Endodermal cell (in vitro differentiated cells): ENCODE measurements at regions not wholly inside any gene's neighbourhood (a gene's known extent, or its start where the extent isn't known, plus 50 kb on each side); places are given as distances from the start of the nearest gene placed in this dataset.

Experiments used
- DNase-seq: peaks from one replicate; pipeline ENCODE4 v3.0.0-alpha.2; 2017
- H3K27ac ChIP-seq: 2 replicates; pipeline ENCODE4 v1.5.1; 2013; ENCODE audit warnings: mild to moderate bottlenecking, low read depth, low read length, moderate library complexity
- H3K27me3 ChIP-seq: 2 replicates; pipeline ENCODE4 v1.6.1; 2013; ENCODE audit warnings: mild to moderate bottlenecking, low read length, moderate library complexity; ENCODE audit not compliant: insufficient read depth, control insufficient read depth, poor library complexity, severe bottlenecking
- H3K36me3 ChIP-seq: 2 replicates; pipeline ENCODE4 v1.7.0; 2013; ENCODE audit warnings: mild to moderate bottlenecking, low read length, moderate library complexity; ENCODE audit not compliant: control insufficient read depth, insufficient read depth
- H3K4me1 ChIP-seq: one replicate; pipeline ENCODE4 v1.7.0; 2013; ENCODE audit warnings: low read length; ENCODE audit not compliant: control insufficient read depth, insufficient read depth
- H3K4me3 ChIP-seq: 2 replicates; pipeline ENCODE4 v1.5.1; 2013; ENCODE audit warnings: mild to moderate bottlenecking, low read length, moderate library complexity
- H3K9ac ChIP-seq: 2 replicates; pipeline ENCODE4 v1.6.1; 2013; ENCODE audit warnings: mild to moderate bottlenecking, low read length, moderate library complexity; ENCODE audit not compliant: poor library complexity, severe bottlenecking; ENCODE audit errors: extremely low read depth
- H3K9me3 ChIP-seq: 2 replicates; pipeline ENCODE4 v1.6.1; 2013; ENCODE audit warnings: mild to moderate bottlenecking, low read length, moderate library complexity; ENCODE audit not compliant: control insufficient read depth
- H3K27ac Mint-ChIP-seq: 2 replicates; pipeline ENCODE4 v1.8.0; 2020; ENCODE audit warnings: mixed read lengths
- H3K27me3 Mint-ChIP-seq: 2 replicates; pipeline ENCODE4 v1.8.0; 2021; ENCODE audit warnings: mild to moderate bottlenecking, mixed read lengths; ENCODE audit not compliant: insufficient read depth
- H3K36me3 Mint-ChIP-seq: 2 replicates; pipeline ENCODE4 v1.8.0; 2020; ENCODE audit warnings: low read depth, mixed read lengths
- H3K4me1 Mint-ChIP-seq: 2 replicates; pipeline ENCODE4 v1.8.0; 2020; ENCODE audit warnings: mixed read lengths
- H3K4me3 Mint-ChIP-seq: 2 replicates; pipeline ENCODE4 v1.8.0; 2020; ENCODE audit warnings: mild to moderate bottlenecking, moderate library complexity, mixed read lengths
- H3K9me3 Mint-ChIP-seq: 2 replicates; pipeline ENCODE4 v1.8.0; 2020; ENCODE audit warnings: mild to moderate bottlenecking, mixed read lengths
- WGBS, 2 experiments: methylation state at CpG; one replicate each; pipeline versions ENCODE4 v1.1.5 to v1.1.7; 2013; ENCODE audit warnings: missing lambda C conversion rate in 2 of 2, mixed read lengths in 1 of 2; ENCODE audit not compliant: insufficient coverage in 1 of 2, insufficient read length in 1 of 2; 5-methylcytosine and 5-hydroxymethylcytosine counted together
- TF ChIP-seq, protein P1 (sequence below): fragments of 200-600 bp; sonication (generic); conservative IDR thresholded peaks from 2 replicates; pipeline ENCODE4 v1.5.0; 2021; ENCODE audit warnings: antibody characterized with exemption, mild to moderate bottlenecking

DNA sequence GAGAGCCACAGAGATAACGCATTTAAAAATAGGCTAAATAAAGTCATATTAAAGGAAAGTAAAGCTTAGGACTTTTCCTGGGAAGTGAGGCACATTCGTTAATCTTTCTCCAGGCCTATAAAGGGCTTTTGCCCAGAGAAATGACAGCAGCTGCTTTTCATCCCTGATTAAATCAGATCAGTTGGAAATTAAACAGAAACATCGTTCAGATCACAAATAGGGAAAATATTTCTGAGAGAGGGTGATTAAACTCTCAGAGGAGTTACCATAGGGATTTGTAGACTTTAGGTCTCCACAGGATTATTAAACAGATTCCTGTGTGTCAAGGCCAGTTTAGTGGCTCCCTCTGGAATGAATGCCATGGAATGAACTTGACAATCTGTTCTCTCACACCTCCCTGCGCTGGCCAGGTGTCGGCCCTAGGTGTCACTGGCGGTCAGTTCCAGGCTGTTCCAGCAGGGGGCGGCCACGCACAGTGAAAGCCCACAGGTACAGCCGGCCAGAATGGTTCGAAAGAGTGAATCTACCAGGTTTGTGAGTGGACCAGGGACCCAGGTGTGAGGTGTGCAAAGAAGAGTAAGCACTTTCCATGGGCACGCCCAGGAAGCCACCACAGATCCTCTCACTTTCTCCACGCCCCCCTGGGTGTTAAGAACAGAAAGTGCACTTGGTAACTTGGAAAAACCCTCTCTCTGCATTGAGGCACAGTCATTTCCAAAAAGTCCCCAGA is 253.0 kb upstream of the RASGRP1 start:
- Mint-ChIP-seq H3K27ac (no peak overlapping the region), H3K36me3 (no peaks in the 10 kb centered on the region), H3K27me3 (peaks cover 5% of the 10 kb centered on the region), H3K4me3 (no peak overlapping the region), H3K4me1 (no peaks in the 10 kb centered on the region), H3K9me3 (no peaks in the 10 kb centered on the region)
- Histone ChIP-seq H3K9me3 (no peaks in the 10 kb centered on the region), H3K36me3 (no peaks in the 10 kb centered on the region), H3K4me1 (no peaks in the 10 kb centered on the region), H3K27ac (no peak overlapping the region), H3K27me3 (peaks cover 3% of the 10 kb centered on the region), H3K4me3 (no peak overlapping the region), H3K9ac (no peak overlapping the region)
- DNase-seq: peak; percentile 99
- 29 to 59% methylated on average over 3 to 12 of the region's 12 CpGs for WGBS, 2 experiments
- TF ChIP-seq, protein P1, sequence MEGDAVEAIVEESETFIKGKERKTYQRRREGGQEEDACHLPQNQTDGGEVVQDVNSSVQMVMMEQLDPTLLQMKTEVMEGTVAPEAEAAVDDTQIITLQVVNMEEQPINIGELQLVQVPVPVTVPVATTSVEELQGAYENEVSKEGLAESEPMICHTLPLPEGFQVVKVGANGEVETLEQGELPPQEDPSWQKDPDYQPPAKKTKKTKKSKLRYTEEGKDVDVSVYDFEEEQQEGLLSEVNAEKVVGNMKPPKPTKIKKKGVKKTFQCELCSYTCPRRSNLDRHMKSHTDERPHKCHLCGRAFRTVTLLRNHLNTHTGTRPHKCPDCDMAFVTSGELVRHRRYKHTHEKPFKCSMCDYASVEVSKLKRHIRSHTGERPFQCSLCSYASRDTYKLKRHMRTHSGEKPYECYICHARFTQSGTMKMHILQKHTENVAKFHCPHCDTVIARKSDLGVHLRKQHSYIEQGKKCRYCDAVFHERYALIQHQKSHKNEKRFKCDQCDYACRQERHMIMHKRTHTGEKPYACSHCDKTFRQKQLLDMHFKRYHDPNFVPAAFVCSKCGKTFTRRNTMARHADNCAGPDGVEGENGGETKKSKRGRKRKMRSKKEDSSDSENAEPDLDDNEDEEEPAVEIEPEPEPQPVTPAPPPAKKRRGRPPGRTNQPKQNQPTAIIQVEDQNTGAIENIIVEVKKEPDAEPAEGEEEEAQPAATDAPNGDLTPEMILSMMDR: peak; percentile 100

DNA sequence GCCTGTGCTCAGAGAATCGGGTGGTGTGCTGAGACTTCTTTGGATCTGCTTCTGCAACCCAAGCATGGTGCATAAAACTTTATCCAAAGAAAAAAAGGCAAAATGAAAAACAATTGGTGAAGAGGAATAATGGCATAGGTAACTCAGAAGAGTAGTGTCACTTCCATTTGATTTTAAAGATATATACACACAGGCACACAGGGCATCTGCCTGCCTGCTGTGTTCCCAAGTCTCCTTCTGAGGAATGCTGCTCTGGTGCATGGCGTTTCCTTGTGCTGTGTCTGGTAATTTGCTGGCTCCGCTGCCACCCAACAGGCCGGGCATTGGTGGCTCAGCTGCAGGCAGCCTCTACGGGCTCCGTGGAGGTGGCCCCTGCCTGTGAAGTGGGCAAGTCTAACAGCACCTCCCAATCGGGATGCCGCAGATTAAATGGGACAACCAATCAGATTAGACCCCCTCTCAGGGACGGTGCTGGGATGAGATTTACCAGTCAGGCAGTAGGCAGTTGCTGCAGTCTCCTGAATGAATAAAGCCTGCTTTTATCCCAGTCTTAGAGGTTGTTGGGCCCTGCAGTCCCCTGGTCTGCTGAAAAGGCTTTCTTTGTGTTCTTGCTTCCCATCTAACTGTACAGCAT is 253.7 kb upstream of the RASGRP1 start:
- no peaks in the 10 kb centered on the region for H3K9me3 Mint-ChIP-seq
- peaks cover 5% of the 10 kb centered on the region for H3K27me3 Mint-ChIP-seq
- no peak overlapping the region for H3K9ac ChIP-seq
- no peak overlapping the region for H3K4me3 ChIP-seq
- no peak overlapping the region for H3K27ac Mint-ChIP-seq
- 89 to 91% methylated on average over 5 to 9 of the region's 9 CpGs for WGBS, 2 experiments
- H3K27ac ChIP-seq: no peak overlapping the region
- no peaks in the 10 kb centered on the region for H3K36me3 Mint-ChIP-seq
- H3K4me3 Mint-ChIP-seq: no peak overlapping the region
- peak; percentile 56 for DNase-seq
- TF ChIP-seq, protein P1: no peak
- H3K36me3 ChIP-seq: no peaks in the 10 kb centered on the region
- no peaks in the 10 kb centered on the region for H3K4me1 ChIP-seq
- no peaks in the 10 kb centered on the region for H3K9me3 ChIP-seq
- no peaks in the 10 kb centered on the region for H3K4me1 Mint-ChIP-seq
- H3K27me3 ChIP-seq: peaks cover 3% of the 10 kb centered on the region

DNA sequence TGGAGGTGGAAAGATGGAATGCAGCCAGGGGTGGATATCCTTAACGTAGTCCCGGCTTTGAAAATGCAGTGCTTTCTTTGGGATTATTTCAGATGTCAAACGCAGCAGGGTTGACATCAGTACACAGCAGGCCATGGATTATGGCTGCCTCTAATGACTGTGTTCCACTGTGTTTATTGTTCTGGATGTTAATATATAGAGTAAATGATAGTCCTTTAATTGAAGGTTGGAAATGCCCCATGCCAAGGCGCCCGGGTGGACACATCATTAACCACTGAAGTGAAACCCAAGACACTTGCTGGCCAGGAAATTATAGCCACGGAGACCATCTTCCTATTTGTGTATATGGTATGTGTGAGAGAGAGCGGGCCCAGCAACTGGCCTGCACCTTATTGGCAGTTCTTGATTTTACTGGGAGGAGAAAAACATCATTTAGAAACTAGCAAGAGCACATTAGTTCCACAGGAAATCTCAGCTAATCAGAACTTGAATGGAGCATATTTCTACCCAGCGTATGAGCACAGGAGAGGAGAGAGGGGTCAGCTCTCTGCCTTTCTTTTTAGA is 254.9 kb upstream of the RASGRP1 start:
- Histone ChIP-seq H3K9me3 (no peaks in the 10 kb centered on the region), H3K4me3 (no peak overlapping the region), H3K27ac (no peak overlapping the region), H3K4me1 (no peaks in the 10 kb centered on the region), H3K9ac (no peak overlapping the region), H3K36me3 (no peaks in the 10 kb centered on the region), H3K27me3 (peaks cover 3% of the 10 kb centered on the region)
- 72 to 81% methylated on average over 7 to 8 of the region's 8 CpGs for WGBS, 2 experiments
- no peaks in the 10 kb centered on the region for H3K4me1 Mint-ChIP-seq
- no peak overlapping the region for H3K27ac Mint-ChIP-seq
- H3K36me3 Mint-ChIP-seq: no peaks in the 10 kb centered on the region
- H3K9me3 Mint-ChIP-seq: no peaks in the 10 kb centered on the region
- peaks cover 5% of the 10 kb centered on the region for H3K27me3 Mint-ChIP-seq
- DNase-seq: no peak
- no peak overlapping the region for H3K4me3 Mint-ChIP-seq
- TF ChIP-seq, protein P1: no peak
